ENCODE measurements at regions not wholly inside any gene's neighbourhood (a gene's known extent, or its start where the extent isn't known, plus 50 kb on each side); places are given as distances from the start of the nearest gene placed in this dataset.
"Not testable (repeated sequence)": the region's sequence is repeated elsewhere in the genome, so short reads cannot be mapped to it uniquely, and the experiment has no call there.

DNA sequence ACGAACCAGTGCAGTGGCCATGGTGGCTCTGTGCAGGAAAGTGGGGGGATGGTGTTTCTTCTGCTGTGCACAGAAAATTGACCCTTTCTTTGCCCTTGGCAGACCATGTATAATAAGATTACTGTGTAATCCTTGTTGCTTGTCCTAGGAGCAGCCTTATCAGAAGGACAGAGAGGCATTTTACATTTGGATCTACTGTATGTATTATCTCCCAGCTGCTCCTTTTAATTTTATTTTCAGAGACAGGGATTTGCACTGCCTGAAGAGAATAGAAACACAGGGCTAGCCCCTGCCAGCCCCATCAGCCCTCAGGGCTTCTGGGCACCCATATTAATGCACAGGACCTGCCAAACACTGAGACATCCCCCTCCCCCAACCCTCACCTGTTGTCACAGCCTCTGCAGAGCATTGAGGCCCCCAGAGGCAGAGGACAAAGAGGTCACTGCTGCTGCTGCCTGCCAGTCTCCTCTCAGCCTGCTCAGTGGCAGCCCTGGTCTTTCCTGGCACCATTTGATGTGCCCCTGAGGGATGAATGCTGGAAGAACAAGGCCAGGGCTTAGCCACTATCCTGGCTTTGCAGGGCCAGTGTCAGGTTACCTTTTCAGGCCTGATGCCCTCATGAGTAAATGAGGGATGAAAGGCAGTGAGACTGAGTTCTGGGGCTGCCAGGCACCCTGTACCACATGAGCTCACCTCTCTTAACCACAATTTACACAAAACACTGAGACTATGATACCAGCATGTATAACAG lies 533.4 kb downstream of the NTRK3 start:
- no peak for DNase-seq

- no peak for DNase-seq
Observed at GRCh38 chr15:87720235-87720634, 536.3 kb downstream of the NTRK3 start.

GRCh38 chr15:87716422-87716821 lies 540.1 kb downstream of the NTRK3 start:
- no peak for DNase-seq

- no peak for DNase-seq
Observed at GRCh38 chr15:87715252-87715651, 541.3 kb downstream of the NTRK3 start.

GRCh38 chr15:87713475-87713879 lies 543.1 kb downstream of the NTRK3 start:
- DNase-seq: peak; percentile 32

- DNase-seq: no peak
Observed at GRCh38 chr15:87712211-87712610, 544.3 kb downstream of the NTRK3 start.

- DNase-seq: no peak
Observed at GRCh38 chr15:87711026-87711425, 545.5 kb downstream of the NTRK3 start.

DNA sequence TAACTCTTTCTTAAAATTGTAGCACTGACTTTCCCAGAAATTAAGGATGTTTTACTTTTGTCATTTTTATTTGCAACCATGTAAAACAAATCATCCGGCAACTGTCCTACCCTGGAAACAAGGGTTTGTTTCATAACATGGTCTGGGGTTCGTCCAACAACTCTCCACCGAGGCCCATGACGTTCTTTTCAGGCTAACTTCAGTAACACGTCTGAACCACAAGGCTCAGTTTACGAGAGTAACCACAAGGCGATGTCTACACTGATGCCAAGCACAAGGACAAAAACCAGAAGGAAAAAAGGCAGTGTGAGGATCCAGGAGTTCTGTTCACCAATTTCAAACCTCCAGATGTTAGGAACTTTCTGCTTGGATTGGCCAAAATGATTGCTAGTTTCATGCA lies 546.1 kb downstream of the NTRK3 start:
- DNase-seq: no peak

DNA sequence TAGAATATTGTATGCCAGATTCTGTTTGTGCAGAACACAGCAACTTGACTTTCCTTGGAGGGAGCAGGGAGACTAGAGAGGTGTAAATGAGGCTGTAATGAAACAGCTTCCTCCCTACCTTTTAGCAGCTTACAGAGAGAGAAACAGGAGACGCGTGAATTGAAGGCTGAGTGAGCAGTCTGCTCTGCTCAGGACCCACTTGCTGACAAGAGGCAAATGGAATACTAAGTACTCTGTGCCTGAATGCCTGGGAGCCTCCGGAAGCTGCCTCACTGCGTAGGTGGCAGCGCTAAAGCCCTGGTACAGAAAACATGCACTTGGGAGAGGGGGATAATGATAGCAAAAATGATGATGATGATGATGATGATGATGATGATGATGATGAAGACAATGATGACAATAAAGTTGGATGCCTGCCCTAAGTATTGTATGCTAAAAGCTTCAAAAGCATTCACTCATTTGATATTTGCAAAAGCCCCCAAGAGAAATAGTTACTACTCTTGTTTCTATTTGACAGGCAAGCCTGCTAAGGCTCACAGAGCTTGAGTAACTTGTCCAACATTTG lies 548.9 kb downstream of the NTRK3 start:
- DNase-seq: no peak

- no peak for DNase-seq
Observed at GRCh38 chr15:87707071-87707470, 549.5 kb downstream of the NTRK3 start.

- DNase-seq: no peak
Observed at GRCh38 chr15:87706001-87706400, 550.5 kb downstream of the NTRK3 start.

DNA sequence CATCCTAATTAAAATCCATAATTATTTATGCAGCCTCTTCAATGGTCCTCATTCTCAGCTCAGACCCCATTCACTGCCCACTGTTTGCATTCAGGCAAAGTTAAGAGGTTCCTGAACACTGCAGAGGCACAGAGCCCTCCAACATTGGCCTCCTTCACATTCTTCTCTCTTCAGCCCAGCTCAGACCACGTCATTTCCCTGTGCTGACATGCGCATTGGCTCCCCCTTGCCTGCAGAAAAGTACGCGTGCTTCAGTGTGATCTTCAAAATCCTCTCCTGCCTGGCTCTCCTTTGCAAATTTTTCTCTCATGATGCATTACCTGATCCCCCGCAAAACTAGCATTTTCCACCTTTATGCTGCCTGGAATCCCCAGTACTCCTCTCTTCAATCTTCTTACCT lies 552.3 kb downstream of the NTRK3 start:
- no peak for DNase-seq

DNA sequence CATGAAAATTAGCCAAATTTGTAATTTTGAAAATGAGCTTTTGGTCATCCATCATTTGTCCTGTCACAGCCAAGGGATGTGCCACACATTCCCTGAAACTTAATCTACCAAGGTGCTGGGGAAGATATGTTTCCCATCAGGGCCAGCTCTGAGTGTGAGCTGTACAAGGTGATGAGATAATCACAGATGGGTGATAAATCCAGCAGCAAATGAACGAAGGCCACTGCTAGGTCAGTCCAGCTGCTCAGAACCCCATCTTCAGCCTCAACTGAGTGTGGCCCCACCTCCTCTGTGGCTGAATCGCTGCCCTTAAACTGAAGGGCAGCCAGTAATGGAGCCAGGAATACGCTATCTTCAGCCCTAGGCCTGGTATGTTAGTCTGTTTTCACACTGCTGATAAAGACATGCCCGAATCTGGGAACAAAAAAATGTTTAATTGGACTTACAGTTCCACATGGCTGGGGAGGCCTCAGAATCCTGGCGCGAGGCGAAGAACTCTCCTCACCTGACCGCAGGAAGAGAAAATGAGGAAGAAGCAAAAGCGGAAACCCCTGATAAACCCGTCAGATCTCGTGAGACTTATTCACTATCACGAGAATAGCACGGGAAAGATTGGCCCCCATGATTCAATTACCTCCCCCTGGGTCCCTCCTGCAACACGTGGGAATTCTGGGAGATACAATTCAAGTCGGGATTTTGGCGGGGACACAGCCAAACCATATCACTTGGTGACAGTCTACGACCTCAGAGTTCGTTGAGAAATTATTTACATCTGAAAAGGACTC lies 553.0 kb downstream of the NTRK3 start:
- DNase-seq: no peak

GRCh38 chr15:87702270-87702669 lies 554.3 kb downstream of the NTRK3 start:
- DNase-seq: no peak

DNA sequence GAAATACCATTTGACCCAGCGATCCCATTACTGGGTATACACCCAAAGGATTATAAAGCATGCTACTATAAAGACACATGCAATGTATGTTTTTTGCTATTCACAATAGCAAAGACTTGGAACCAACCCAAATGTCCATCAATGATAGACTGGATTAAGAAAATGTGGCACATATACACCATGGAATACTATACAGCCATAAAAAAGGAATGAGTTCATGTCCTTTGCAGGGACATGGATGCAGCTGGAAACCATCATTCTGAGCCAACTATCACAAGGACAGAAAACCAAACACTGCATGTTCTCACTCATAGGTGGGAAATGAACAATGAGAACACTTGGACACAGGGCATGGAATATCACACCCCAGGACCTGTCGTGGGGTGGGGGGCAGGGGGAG lies 558.1 kb downstream of the NTRK3 start:
- DNase-seq: not testable (repeated sequence)

GRCh38 chr15:87689716-87690115 lies 566.8 kb downstream of the NTRK3 start:
- DNase-seq: no peak

DNA sequence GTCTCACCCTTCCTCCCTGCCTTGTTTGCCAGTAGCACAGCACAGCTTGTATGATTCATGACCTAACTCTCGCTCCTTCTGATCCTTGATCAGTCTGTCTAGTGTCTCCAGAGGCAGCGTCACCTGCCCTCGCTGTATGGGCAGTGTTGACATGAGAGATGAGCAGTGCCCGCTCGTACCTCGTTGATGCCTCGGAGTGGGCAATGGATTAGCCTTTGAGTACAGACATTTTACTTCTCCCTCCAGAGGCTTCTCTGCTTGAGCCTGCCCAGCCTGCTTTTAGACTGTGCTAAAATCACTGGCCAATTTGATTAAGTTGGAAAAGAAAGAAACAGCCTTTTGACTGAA lies 569.0 kb downstream of the NTRK3 start:
- DNase-seq: no peak

DNA sequence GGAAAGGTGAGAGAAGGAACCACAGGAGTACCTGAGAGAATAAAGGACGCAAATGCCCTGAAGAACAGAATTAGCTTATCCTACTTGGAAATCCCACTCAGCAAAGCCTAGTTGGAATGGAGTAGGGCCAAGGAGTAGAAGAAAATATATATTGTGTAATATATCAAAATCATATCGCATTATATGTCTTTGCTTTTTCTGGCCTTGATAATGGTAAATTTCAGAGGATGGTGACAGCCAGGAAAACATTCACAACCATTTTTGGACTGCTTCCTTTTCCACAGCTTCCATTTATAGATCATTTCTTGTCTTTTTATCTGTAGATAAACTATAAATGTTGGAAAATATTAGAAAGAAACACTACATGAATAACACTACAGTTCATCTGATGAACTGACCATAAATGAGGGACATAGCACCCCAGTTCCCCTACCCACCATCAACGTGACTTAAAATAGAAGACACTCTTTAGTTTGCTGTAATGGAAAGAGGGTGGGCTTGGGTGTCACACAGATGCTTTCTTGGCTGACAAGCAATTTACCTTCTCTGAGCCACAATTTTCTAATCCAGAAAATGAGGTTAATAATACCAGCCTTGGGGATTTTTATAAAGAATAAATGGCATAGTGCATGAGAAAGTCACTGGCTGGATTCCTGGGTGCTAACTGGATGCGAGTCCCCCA lies 569.6 kb downstream of the NTRK3 start:
- DNase-seq: no peak

DNA sequence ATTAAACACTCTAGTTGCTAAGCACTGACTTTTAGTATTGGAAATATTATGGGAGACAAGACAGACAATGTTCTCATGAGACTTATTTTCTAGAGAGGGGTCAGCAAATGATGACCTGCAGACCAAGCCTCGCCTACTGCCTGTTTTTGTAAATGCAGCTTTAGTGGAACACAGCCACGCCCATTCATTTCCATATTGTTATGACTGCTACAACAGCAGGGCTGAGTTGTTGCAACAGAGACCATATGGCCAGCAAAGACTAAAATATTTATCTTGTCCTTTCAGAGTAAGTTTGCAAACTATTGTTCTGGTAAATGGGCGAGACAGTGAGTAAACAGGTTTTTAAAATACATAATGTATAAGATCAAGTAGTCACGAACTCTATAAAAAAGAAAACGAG lies 570.2 kb downstream of the NTRK3 start:
- no peak for DNase-seq

DNA sequence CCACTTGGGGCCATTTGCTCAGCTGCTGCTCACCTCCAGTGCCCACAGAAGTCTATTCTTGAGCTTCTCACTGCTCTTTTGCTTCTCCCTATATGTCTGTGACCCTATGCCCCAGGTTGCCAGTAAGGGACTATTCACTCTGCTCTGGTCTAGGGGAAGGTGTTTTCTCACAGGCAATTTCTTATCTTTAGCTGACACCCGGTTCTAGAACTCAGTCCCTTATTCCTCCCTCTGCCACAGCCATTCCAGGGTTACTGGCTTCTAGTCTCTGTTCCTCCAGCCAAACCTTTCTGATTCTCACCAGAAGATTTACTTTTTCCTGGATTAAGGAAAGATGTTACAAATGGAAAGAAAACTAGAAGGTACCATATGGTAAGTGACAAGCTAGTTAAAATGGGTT lies 574.0 kb downstream of the NTRK3 start:
- DNase-seq: no peak

GRCh38 chr15:87681104-87681503 lies 575.4 kb downstream of the NTRK3 start:
- no peak for DNase-seq

- no peak for DNase-seq
Observed at GRCh38 chr15:87680208-87680607, 576.3 kb downstream of the NTRK3 start.

- no peak for DNase-seq
Observed at GRCh38 chr15:87675271-87675670, 581.3 kb downstream of the NTRK3 start.
